Neural cell (in vitro differentiated cells): ENCODE measurements at regions not wholly inside any gene's neighbourhood (a gene's known extent, or its start where the extent isn't known, plus 50 kb on each side); places are given as distances from the start of the nearest gene placed in this dataset.

Experiments
- H2AFZ ChIP-seq: fragments of 200-600, 300-800 bp; sonication (generic), shearing (Covaris generic); 2 replicates; pipeline ENCODE4 v1.6.0; 2014; ENCODE audit warnings: low read depth, mild to moderate bottlenecking, antibody characterized with exemption, low read length, moderate library complexity
- H3F3A ChIP-seq: fragments of 200-600 bp; shearing (Covaris generic); 2 replicates; pipeline ENCODE4 v1.6.1; 2016; ENCODE audit warnings: mild to moderate bottlenecking, moderate library complexity, mixed read lengths, antibody characterized with exemption, low read length; ENCODE audit not compliant: insufficient read depth, poor library complexity, severe bottlenecking
- H3K27ac ChIP-seq: fragments of 200-600, 300-800 bp; sonication (generic), shearing (Covaris generic); 2 replicates; pipeline ENCODE4 v1.5.1; 2014; ENCODE audit warnings: mild to moderate bottlenecking, low read length, moderate library complexity
- H3K27me3 ChIP-seq: fragments of 300-800, 200-600 bp; sonication (generic), shearing (Covaris generic); 2 replicates; pipeline ENCODE4 v1.6.0; 2014; ENCODE audit warnings: mild to moderate bottlenecking, low read depth, low read length, moderate library complexity; ENCODE audit not compliant: insufficient read depth
- H3K36me3 ChIP-seq: fragments of 300-800, 200-600 bp; sonication (generic), shearing (Covaris generic); 2 replicates; pipeline ENCODE4 v1.5.1; 2014; ENCODE audit warnings: mild to moderate bottlenecking, antibody characterized with exemption, low read length, moderate library complexity; ENCODE audit not compliant: insufficient read depth
- H3K4me2 ChIP-seq: fragments of 300-800, 200-600 bp; sonication (generic), shearing (Covaris generic); 2 replicates; pipeline ENCODE4 v1.6.0; 2014; ENCODE audit warnings: mild to moderate bottlenecking, low read length
- H3K4me3 ChIP-seq: fragments of 300-800, 200-600 bp; sonication (generic), shearing (Covaris generic); 2 replicates; pipeline ENCODE4 v1.5.1; 2014; ENCODE audit warnings: mild to moderate bottlenecking, low read length, moderate library complexity
- H3K79me2 ChIP-seq: fragments of 200-600 bp; shearing (Covaris generic); replicated peaks from 2 replicates; pipeline ENCODE4 v1.6.0; 2014; ENCODE audit warnings: mild to moderate bottlenecking, low read length, moderate library complexity; ENCODE audit not compliant: insufficient read depth
- H3K9ac ChIP-seq: fragments of 300-800, 200-600 bp; sonication (generic), shearing (Covaris generic); 2 replicates; pipeline ENCODE4 v1.6.1; 2016; ENCODE audit warnings: mild to moderate bottlenecking, low read length, mixed read lengths
- H3K9me2 ChIP-seq: fragments of 200-600 bp; shearing (Covaris generic); 2 replicates; pipeline ENCODE4 v1.6.1; 2016; ENCODE audit warnings: mild to moderate bottlenecking, low read length, mixed read lengths; ENCODE audit not compliant: insufficient read depth
- H3K9me3 ChIP-seq: fragments of 200-600, 300-800 bp; sonication (generic), shearing (Covaris generic); 2 replicates; pipeline ENCODE4 v1.6.1; 2016; ENCODE audit warnings: mild to moderate bottlenecking, mixed run types, low read length, moderate library complexity, mixed read lengths
- H4K20me1 ChIP-seq: fragments of 200-600 bp; shearing (Covaris generic); 2 replicates; pipeline ENCODE4 v1.6.1; 2016; ENCODE audit warnings: mild to moderate bottlenecking, mixed run types; ENCODE audit not compliant: insufficient read depth
- EP300 ChIP-seq: fragments of 450-650 bp; conservative IDR thresholded peaks from 2 replicates; pipeline ENCODE4 v1.6.1; 2014; ENCODE audit warnings: antibody characterized with exemption, mild to moderate bottlenecking, moderate library complexity; ENCODE audit not compliant: poor library complexity, severe bottlenecking
- EZH2 ChIP-seq: fragments of 200-600, 300-800 bp; shearing (Covaris generic), sonication (generic); IDR thresholded peaks from 2 replicates; pipeline ENCODE4 v1.6.1; 2014; ENCODE audit warnings: antibody characterized with exemption, low read length, borderline replicate concordance, mild to moderate bottlenecking; ENCODE audit not compliant: insufficient read depth, poor library complexity, severe bottlenecking
- MXI1 ChIP-seq: fragments of 450-650 bp; conservative IDR thresholded peaks from 2 replicates; pipeline ENCODE4 v1.6.1; 2014; ENCODE audit warnings: antibody characterized with exemption, mild to moderate bottlenecking; ENCODE audit not compliant: poor library complexity, severe bottlenecking
- POLR2AphosphoS5 ChIP-seq: IDR thresholded peaks from 2 replicates; pipeline ENCODE4 v1.6.1; 2012
- RAD21 ChIP-seq: fragments of 450-650 bp; conservative IDR thresholded peaks from 2 replicates; pipeline ENCODE4 v1.6.1; 2014; ENCODE audit warnings: antibody characterized with exemption, mild to moderate bottlenecking, moderate library complexity
- SMC3 ChIP-seq: fragments of 450-650 bp; conservative IDR thresholded peaks from 2 replicates; pipeline ENCODE4 v1.6.1; 2014; ENCODE audit warnings: antibody characterized with exemption, mild to moderate bottlenecking, moderate library complexity; ENCODE audit not compliant: poor library complexity
- TAF1 ChIP-seq: IDR thresholded peaks from 2 replicates; pipeline ENCODE4 v1.6.1; 2012; ENCODE audit warnings: low read depth
- TF ChIP-seq, protein P1 (sequence below): fragments of 450-650 bp; IDR thresholded peaks from 2 replicates; pipeline ENCODE4 v1.5.1; 2014; ENCODE audit warnings: antibody characterized with exemption, mild to moderate bottlenecking, moderate library complexity; ENCODE audit not compliant: poor library complexity, severe bottlenecking
- TF ChIP-seq, protein P2 (sequence below): IDR thresholded peaks from 2 replicates; pipeline ENCODE4 v1.6.1; 2012; ENCODE audit warnings: borderline replicate concordance

DNA sequence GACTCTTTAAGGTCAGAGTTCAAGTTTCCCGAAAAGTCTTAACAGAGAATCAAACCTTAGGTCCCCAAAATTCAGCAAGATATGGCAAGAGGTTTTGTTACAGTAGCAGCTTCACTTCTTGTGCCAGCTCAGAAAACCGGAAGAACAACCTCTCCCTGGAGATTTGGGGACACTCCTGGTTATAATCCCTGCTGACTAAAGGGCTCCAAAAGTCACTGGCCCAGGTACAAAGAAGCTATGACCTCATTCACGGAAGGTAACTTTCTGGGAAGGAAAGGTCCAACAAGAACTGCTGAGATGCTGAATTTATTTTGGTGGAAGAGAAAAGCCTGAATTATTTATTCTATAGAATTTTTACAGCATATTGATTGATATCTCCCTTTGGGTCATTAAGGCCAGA lies 55.6 kb upstream of the DIO2 start:
- Histone ChIP-seq H3K27me3 (no peaks in the 10 kb centered on the region), H3K4me2 (no peak overlapping the region), H3K9me3 (no peaks in the 10 kb centered on the region), H3K36me3 (no peaks in the 10 kb centered on the region), H3K9me2 (no peaks in the 10 kb centered on the region), H3F3A (no peaks in the 10 kb centered on the region), H3K9ac (no peak overlapping the region), H2AFZ (no peak overlapping the region), H3K27ac (no peak overlapping the region), H3K4me3 (no peak overlapping the region), H4K20me1 (no peaks in the 10 kb centered on the region), H3K79me2 (no peaks in the 10 kb centered on the region)
- TF ChIP-seq TAF1 (no peak), RAD21 (no peak), SMC3 (no peak), MXI1 (no peak), POLR2AphosphoS5 (no peak), EP300 (no peak), EZH2 (no peak)
- TF ChIP-seq, protein P1, sequence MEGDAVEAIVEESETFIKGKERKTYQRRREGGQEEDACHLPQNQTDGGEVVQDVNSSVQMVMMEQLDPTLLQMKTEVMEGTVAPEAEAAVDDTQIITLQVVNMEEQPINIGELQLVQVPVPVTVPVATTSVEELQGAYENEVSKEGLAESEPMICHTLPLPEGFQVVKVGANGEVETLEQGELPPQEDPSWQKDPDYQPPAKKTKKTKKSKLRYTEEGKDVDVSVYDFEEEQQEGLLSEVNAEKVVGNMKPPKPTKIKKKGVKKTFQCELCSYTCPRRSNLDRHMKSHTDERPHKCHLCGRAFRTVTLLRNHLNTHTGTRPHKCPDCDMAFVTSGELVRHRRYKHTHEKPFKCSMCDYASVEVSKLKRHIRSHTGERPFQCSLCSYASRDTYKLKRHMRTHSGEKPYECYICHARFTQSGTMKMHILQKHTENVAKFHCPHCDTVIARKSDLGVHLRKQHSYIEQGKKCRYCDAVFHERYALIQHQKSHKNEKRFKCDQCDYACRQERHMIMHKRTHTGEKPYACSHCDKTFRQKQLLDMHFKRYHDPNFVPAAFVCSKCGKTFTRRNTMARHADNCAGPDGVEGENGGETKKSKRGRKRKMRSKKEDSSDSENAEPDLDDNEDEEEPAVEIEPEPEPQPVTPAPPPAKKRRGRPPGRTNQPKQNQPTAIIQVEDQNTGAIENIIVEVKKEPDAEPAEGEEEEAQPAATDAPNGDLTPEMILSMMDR, result no peak
- TF ChIP-seq, protein P2, sequence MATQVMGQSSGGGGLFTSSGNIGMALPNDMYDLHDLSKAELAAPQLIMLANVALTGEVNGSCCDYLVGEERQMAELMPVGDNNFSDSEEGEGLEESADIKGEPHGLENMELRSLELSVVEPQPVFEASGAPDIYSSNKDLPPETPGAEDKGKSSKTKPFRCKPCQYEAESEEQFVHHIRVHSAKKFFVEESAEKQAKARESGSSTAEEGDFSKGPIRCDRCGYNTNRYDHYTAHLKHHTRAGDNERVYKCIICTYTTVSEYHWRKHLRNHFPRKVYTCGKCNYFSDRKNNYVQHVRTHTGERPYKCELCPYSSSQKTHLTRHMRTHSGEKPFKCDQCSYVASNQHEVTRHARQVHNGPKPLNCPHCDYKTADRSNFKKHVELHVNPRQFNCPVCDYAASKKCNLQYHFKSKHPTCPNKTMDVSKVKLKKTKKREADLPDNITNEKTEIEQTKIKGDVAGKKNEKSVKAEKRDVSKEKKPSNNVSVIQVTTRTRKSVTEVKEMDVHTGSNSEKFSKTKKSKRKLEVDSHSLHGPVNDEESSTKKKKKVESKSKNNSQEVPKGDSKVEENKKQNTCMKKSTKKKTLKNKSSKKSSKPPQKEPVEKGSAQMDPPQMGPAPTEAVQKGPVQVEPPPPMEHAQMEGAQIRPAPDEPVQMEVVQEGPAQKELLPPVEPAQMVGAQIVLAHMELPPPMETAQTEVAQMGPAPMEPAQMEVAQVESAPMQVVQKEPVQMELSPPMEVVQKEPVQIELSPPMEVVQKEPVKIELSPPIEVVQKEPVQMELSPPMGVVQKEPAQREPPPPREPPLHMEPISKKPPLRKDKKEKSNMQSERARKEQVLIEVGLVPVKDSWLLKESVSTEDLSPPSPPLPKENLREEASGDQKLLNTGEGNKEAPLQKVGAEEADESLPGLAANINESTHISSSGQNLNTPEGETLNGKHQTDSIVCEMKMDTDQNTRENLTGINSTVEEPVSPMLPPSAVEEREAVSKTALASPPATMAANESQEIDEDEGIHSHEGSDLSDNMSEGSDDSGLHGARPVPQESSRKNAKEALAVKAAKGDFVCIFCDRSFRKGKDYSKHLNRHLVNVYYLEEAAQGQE, result no peak

DNA sequence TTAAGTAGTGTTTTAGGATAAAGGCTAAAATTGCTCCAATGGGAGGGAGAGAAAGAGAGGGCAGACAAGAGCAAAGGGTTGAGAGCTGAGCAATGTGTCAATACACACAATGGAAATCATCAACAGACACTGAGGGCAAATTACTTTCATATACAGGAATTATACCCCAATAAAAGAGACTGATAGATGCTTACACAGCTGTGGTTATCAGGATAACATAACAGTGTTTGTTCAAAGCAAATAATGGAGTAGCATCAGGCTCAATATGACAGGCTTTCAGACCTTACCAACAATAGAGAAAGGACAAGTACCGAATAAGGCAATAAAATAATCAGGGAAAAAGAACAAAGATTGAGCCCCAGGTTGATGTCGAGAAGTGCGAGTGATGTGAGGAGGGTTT lies 53.4 kb upstream of the DIO2 start:
- H4K20me1 ChIP-seq, result no peaks in the 10 kb centered on the region
- H3K4me2 ChIP-seq, result no peak overlapping the region
- H3K4me3 ChIP-seq, result no peak overlapping the region
- no peak overlapping the region for H2AFZ ChIP-seq
- H3K36me3 ChIP-seq, result no peaks in the 10 kb centered on the region
- no peak overlapping the region for H3K27ac ChIP-seq
- H3K79me2 ChIP-seq, result no peaks in the 10 kb centered on the region
- no peak overlapping the region for H3K9ac ChIP-seq
- no peaks in the 10 kb centered on the region for H3K9me2 ChIP-seq
- no peaks in the 10 kb centered on the region for H3K9me3 ChIP-seq
- no peak for TF ChIP-seq TAF1
- TF ChIP-seq, protein P2, result no peak
- TF ChIP-seq EP300, result no peak
- no peak for TF ChIP-seq RAD21
- TF ChIP-seq POLR2AphosphoS5, result peak; percentile 37
- no peaks in the 10 kb centered on the region for H3F3A ChIP-seq
- no peaks in the 10 kb centered on the region for H3K27me3 ChIP-seq
